Adrenal gland (tissue), 5 donors: ENCODE measurements at regions not wholly inside any gene's neighbourhood (a gene's known extent, or its start where the extent isn't known, plus 50 kb on each side); places are given as distances from the start of the nearest gene placed in this dataset.

Source experiments
- POLR2A ChIP-seq, 2 donors: fragments of 450-650 bp; IDR thresholded peaks; one replicate each; pipeline ENCODE4 v1.6.1; 2017; ENCODE audit warnings: antibody characterized with exemption in 2 of 2, mild to moderate bottlenecking in 2 of 2, moderate library complexity in 1 of 2
- TF ChIP-seq, protein P1 (sequence below), 6 experiments: fragments of 450-650 bp in 4 of 6; fragments of 200-600 bp in 2 of 6; sonication (generic) in 1 of 6; IDR thresholded peaks; 1 replicate in 5 of 6; 2 replicates in 1 of 6; pipeline versions ENCODE4 v1.5.1 to v1.8.0; 2016 to 2021; ENCODE audit warnings: antibody characterized with exemption in 6 of 6, mild to moderate bottlenecking in 2 of 6, moderate library complexity in 1 of 6
- donor health status: DM: no; HTN: no; CAD: no.

DNA sequence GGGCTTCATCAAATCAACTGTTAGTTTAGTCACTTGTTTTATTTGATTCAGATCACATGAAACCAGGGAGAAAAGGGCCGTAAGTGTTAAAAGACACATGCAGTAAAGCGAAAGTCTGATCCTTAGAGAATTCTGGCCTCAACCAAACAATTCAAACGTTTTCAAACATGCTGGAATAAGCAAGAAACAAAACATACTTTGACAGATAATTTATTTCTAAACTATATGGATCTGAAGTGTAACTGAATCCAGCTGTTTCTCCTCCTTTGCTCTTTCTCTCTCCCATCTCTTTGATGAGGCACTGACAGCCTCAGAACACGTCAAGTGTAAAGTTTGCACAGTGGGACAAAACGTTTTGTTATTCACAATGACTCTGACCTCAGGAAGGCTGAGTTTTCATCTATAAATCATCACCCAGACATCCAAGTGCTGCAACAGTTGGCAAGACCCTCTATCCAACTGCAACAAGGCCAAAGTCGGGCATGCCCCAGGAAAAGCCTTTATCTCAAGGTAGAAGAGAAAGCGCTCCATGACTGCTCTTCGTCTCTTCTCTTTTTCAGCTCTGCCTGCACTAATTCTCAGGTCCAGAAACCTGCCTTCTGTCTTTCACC, 267.1 kb upstream of the MYOCD start:
- TF ChIP-seq, protein P1, sequence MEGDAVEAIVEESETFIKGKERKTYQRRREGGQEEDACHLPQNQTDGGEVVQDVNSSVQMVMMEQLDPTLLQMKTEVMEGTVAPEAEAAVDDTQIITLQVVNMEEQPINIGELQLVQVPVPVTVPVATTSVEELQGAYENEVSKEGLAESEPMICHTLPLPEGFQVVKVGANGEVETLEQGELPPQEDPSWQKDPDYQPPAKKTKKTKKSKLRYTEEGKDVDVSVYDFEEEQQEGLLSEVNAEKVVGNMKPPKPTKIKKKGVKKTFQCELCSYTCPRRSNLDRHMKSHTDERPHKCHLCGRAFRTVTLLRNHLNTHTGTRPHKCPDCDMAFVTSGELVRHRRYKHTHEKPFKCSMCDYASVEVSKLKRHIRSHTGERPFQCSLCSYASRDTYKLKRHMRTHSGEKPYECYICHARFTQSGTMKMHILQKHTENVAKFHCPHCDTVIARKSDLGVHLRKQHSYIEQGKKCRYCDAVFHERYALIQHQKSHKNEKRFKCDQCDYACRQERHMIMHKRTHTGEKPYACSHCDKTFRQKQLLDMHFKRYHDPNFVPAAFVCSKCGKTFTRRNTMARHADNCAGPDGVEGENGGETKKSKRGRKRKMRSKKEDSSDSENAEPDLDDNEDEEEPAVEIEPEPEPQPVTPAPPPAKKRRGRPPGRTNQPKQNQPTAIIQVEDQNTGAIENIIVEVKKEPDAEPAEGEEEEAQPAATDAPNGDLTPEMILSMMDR (IDR thresholded peaks at IDR 0.05): no peak
- no peak for TF ChIP-seq POLR2A (IDR thresholded peaks at IDR 0.05)
